Uterus (tissue), 3 donors: ENCODE measurements at regions not wholly inside any gene's neighbourhood (a gene's known extent, or its start where the extent isn't known, plus 50 kb on each side); places are given as distances from the start of the nearest gene placed in this dataset.

Source experiments
- DNase-seq, 2 donors: peaks; one replicate each; pipeline ENCODE4 v3.0.0-alpha.2; 2019 to 2020
- H3K27ac ChIP-seq, 2 donors: fragments of 200-600 bp; sonication (generic); 1 replicate in 1 of 2; 2 replicates in 1 of 2; pipeline ENCODE4 v1.5.1; 2016 to 2018
- H3K27me3 ChIP-seq, 2 donors: fragments of 200-600 bp; sonication (generic); one replicate each; pipeline ENCODE4 v1.5.1; 2018 to 2019; ENCODE audit warnings: control low read depth in 1 of 2
- H3K36me3 ChIP-seq, 2 donors: fragments of 200-600 bp; sonication (generic); one replicate each; pipeline ENCODE4 v1.5.1; 2019; ENCODE audit warnings: control low read depth in 1 of 2
- H3K4me1 ChIP-seq, 2 donors: fragments of 200-600 bp; sonication (generic); one replicate each; pipeline ENCODE4 v1.5.1; 2018 to 2019; ENCODE audit warnings: control low read depth in 1 of 2
- H3K4me3 ChIP-seq, 2 donors: fragments of 200-600 bp; sonication (generic); 1 replicate in 1 of 2; 2 replicates in 1 of 2; pipeline ENCODE4 v1.5.1; 2018 to 2019; ENCODE audit warnings: mild to moderate bottlenecking in 1 of 2
- H3K9me3 ChIP-seq, 2 donors: fragments of 200-600 bp; sonication (generic); one replicate each; pipeline ENCODE4 v1.5.1; 2019; ENCODE audit warnings: control low read depth in 1 of 2
- CTCF ChIP-seq, 4 experiments: fragments of 200-600 bp in 2 of 4; fragments of 450-650 bp in 2 of 4; sonication (generic) in 2 of 4; IDR thresholded peaks; one replicate each; pipeline ENCODE4 v1.5.1; 2016 to 2019; ENCODE audit warnings: antibody characterized with exemption in 4 of 4, mild to moderate bottlenecking in 2 of 4, moderate library complexity in 1 of 4
- POLR2A ChIP-seq, 2 donors: fragments of 450-650 bp; IDR thresholded peaks; one replicate each; pipeline ENCODE4 v1.6.1; 2016; ENCODE audit warnings: antibody characterized with exemption in 2 of 2, mild to moderate bottlenecking in 1 of 2, moderate library complexity in 1 of 2
- intact Hi-C: fragments of 100-400 bp; cut with DNase I; formaldehyde crosslinking; loops from one replicate; pipeline ENCODE4 v1.15.1; 2023; ENCODE audit warnings: low total_unique reads
- donor health status: DM: yes; HTN: yes; CAD: no.

DNA sequence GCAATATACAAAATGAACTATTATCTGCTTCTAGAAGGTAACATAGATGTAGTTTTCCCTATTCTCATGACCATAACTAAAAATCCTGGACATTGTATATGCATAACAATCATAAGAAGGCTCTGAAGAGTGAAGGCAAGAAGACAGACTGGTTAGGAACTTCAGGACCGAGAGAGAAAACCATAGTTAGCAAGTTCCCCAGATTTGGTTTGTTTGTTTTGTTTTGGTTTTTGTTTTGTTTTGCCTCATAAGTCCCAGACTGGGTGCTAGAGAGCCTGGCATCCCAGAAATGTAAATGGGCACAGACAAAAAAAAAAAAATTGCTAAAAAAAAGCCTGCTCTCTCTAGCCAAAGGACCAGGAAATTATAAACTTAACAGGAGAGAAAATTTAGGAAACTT lies 192.2 kb upstream of the FBXO11 start:
- intact Hi-C loops, result no loop called here
- no peak overlapping the region for H3K4me3 ChIP-seq
- H3K4me1 ChIP-seq, result peaks cover 0 to 3% of the 10 kb centered on the region in 2 donors
- no peak for DNase-seq
- no peaks in the 10 kb centered on the region for H3K36me3 ChIP-seq
- H3K27ac ChIP-seq, result no peak overlapping the region
- TF ChIP-seq CTCF (IDR thresholded peaks at IDR 0.05), result no peak
- TF ChIP-seq POLR2A (IDR thresholded peaks at IDR 0.05), result no peak
- no peaks in the 10 kb centered on the region for H3K27me3 ChIP-seq
- H3K9me3 ChIP-seq, result no peaks in the 10 kb centered on the region

DNA sequence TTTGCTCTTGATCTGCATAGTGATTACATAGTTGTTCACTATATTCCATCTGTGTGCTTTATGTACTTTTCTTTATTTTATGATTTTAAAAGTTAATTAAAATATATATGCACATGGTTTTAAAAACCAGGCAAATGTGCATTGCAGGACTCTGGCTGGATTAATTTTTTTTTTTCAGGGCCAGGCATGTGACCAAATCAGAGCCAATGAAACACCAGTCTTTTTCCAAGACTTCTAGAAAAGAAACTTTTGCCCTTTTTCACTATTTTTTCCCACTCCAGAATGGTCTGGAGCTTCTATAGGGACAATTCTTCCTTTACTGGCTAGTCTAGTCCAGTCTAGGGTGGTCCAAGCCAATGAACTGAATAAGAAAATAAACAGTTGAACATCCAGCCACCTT lies 198.1 kb upstream of the FBXO11 start:
- H3K4me1 ChIP-seq, result peaks cover 3 to 5% of the 10 kb centered on the region in 2 donors
- no peak for DNase-seq
- H3K27ac ChIP-seq, result no peak overlapping the region
- no peaks in the 10 kb centered on the region for H3K36me3 ChIP-seq
- H3K9me3 ChIP-seq, result no peaks in the 10 kb centered on the region
- no peaks in the 10 kb centered on the region for H3K27me3 ChIP-seq
- intact Hi-C loops, result no loop called here
- TF ChIP-seq POLR2A (IDR thresholded peaks at IDR 0.05), result no peak
- no peak for TF ChIP-seq CTCF (IDR thresholded peaks at IDR 0.05)
- H3K4me3 ChIP-seq, result no peak overlapping the region

GRCh38 chr2:48105848-48106247 lies 199.6 kb upstream of the FBXO11 start:
- Histone ChIP-seq H3K4me1 (peaks cover 3 to 5% of the 10 kb centered on the region in 2 donors), H3K27me3 (no peaks in the 10 kb centered on the region), H3K9me3 (no peaks in the 10 kb centered on the region), H3K4me3 (no peak overlapping the region), H3K27ac (peak overlapping the region; percentile 43 to 77), H3K36me3 (no peaks in the 10 kb centered on the region)
- TF ChIP-seq CTCF (IDR thresholded peaks at IDR 0.05) (no peak), POLR2A (IDR thresholded peaks at IDR 0.05) (no peak)
- DNase-seq, result no peak
- intact Hi-C loops, result loop anchor here (5.0 kb wide), 1 partner anchor 316 kb away; no protein-coding TSS in a partner anchor

- Histone ChIP-seq H3K27me3 (no peaks in the 10 kb centered on the region), H3K4me1 (peaks cover 3 to 5% of the 10 kb centered on the region in 2 donors), H3K4me3 (no peak overlapping the region), H3K36me3 (no peaks in the 10 kb centered on the region), H3K27ac (peak overlapping the region; percentile 43 to 77), H3K9me3 (no peaks in the 10 kb centered on the region)
- intact Hi-C loops, result loop anchor here (5.0 kb wide), 1 partner anchor 315 kb away; no protein-coding TSS in a partner anchor
- no peak for DNase-seq
- no peak for TF ChIP-seq POLR2A (IDR thresholded peaks at IDR 0.05)
- no peak for TF ChIP-seq CTCF (IDR thresholded peaks at IDR 0.05)
These were observed 201.1 kb upstream of the FBXO11 start for GRCh38 chr2:48107326-48107925.

DNA sequence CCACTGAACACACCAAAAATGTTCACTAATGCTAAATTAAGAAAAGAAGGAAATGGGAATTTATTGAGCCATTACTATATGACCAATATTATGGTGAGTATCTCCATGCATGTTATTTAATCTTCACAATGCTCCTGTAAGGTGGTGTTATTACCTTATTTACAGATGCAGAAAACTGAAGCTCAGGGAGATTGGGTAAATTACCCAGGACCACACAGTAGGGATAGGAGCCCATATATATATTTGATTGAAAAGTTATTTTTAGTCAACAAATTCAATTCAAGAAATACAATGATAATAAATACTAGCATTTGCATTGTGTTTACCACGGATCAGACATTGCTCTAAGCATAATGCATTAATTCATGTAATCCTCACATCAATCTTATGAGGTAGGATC lies 202.2 kb upstream of the FBXO11 start:
- Histone ChIP-seq H3K4me3 (no peak overlapping the region), H3K27ac (no peak overlapping the region), H3K9me3 (no peaks in the 10 kb centered on the region), H3K27me3 (no peaks in the 10 kb centered on the region), H3K36me3 (no peaks in the 10 kb centered on the region), H3K4me1 (peaks cover 3 to 5% of the 10 kb centered on the region in 2 donors)
- no peak for DNase-seq
- intact Hi-C loops, result loop anchor here (5.0 kb wide), 1 partner anchor 314 kb away; no protein-coding TSS in a partner anchor
- TF ChIP-seq POLR2A (IDR thresholded peaks at IDR 0.05), result no peak
- no peak for TF ChIP-seq CTCF (IDR thresholded peaks at IDR 0.05)
